ENCODE measurements at regions not wholly inside any gene's neighbourhood (a gene's known extent, or its start where the extent isn't known, plus 50 kb on each side); places are given as distances from the start of the nearest gene placed in this dataset.

DNA sequence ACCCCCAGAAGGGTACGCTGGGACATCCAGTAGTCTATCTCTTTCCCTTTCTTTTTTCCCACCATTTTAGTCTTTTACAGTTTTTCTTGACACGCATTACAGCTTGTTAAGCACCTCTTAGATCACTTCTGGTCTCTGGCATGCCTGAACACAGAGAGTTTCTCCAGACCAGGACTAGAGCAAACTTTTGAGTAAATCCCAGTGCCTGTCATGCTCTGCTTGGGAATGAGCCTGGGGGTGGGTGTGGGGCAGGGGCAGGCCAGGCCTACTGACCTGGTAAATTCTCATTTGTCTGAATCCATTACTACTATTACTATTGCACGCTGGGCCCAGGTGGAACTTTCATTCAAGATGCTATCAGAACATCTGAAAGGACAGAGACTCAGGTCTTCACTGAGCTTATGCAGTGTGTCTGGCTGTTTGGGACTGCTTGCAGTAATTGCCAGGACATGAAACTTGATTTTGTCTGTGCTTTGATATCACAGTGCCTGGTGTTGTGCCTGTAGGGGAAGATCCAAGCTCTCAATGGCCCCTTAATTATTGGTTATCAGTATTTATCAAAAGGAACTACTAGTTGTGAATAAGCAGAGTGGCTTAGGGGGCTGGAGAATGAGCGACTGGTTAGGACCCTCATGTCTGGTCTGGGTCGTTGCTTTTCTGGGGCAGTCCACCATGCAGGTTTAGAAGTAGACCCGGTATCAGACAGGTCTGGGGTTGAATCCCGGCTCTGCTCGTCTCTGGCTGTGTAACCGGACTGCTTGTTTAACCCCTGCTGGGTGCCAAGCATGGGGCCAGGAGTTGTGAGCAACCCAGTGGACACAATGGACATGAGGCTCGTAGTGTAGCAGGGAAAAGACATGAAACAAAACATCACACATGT, 196.1 kb upstream of the TLE3 start:
- Histone ChIP-seq H3K4me3 (no peak overlapping the region), H3K4me1 (peaks cover 4% of the 10 kb centered on the region), H3K27ac (no peak overlapping the region), H3K9me3 (no peaks in the 10 kb centered on the region), H3K36me3 (ENCODE audit: low read depth, missing control alignments) (no peaks in the 10 kb centered on the region), H3K27me3 (no peaks in the 10 kb centered on the region)
- DNase-seq: no peak
- WGBS, 2 donors: 93 to 96% methylated on average over 10 of the region's 10 CpGs
- intact Hi-C loops (cut with DNase I; ENCODE audit: low total_unique reads): no loop called here
- no peak for TF ChIP-seq POLR2A (IDR thresholded peaks at IDR 0.05)
- no peak for TF ChIP-seq CTCF (IDR thresholded peaks at IDR 0.05)

DNA sequence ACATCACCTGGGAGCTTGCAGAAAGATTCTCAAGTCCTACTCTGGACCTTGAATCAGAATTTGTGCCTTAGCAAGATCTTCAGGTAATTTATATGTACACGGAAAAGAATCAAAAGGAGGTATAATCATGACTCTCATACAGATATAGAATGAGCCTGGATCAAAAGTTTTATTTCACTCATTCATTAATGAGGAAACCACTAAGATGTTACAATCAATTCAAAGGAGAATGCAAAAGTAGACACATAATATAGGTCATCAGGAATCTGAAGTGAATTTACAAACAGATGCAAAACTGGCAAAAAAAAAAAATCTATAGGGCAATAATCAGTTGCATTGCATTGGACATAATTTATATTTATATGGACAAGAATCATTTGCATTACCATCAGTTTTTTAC, 195.4 kb upstream of the TLE3 start:
- intact Hi-C loops (cut with DNase I; ENCODE audit: low total_unique reads): no loop called here
- Histone ChIP-seq H3K36me3 (ENCODE audit: low read depth, missing control alignments) (no peaks in the 10 kb centered on the region), H3K4me3 (no peak overlapping the region), H3K4me1 (peaks cover 4% of the 10 kb centered on the region), H3K27me3 (no peaks in the 10 kb centered on the region), H3K9me3 (no peaks in the 10 kb centered on the region), H3K27ac (no peak overlapping the region)
- TF ChIP-seq POLR2A (IDR thresholded peaks at IDR 0.05): no peak
- TF ChIP-seq CTCF (IDR thresholded peaks at IDR 0.05): no peak
- 81 to 100% methylated on average over 1 of the region's 1 CpG for WGBS, 2 donors
- DNase-seq: no peak

DNA sequence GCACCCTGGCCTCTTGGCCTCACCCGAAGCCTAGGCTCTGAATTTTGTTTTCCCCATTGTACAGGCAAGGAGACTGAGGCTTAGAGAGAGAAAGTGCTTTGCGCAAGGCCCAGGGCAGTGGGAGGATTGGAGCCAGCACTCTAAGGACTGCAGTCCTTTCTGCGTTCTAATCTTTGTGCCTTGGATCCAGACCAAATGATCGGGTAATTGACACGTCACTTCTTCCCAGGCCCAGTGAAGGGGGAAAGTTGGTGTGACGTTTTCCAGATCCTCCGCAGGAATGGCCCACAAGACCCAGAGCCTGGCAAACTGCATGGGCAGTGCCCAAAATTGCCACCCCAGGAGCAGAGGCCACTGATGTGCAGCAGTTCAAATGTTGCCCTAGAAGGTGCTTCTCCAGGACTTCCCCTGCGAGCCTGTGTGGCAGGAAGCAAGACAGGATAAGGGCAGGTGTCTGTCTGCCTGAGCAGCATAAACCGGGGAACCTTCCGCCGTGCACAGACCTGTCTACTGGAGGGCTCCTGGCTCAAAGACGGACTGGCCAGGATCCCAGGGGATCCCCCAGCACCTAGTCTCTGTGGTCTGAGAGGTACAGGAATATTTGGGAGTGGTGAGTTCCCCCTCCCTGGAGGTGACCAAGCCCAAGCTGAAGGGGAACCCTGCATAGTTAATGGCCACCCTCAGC, 194.5 kb upstream of the TLE3 start:
- DNase-seq: no peak
- WGBS, 2 donors: 81 to 83% methylated on average over 9 to 12 of the region's 12 CpGs
- H3K9me3 ChIP-seq: no peaks in the 10 kb centered on the region
- peaks cover 4% of the 10 kb centered on the region for H3K4me1 ChIP-seq
- no peaks in the 10 kb centered on the region for H3K36me3 ChIP-seq (ENCODE audit: low read depth, missing control alignments)
- no peaks in the 10 kb centered on the region for H3K27me3 ChIP-seq
- H3K4me3 ChIP-seq: no peak overlapping the region
- no peak for TF ChIP-seq POLR2A (IDR thresholded peaks at IDR 0.05)
- intact Hi-C loops (cut with DNase I; ENCODE audit: low total_unique reads): no loop called here
- no peak overlapping the region for H3K27ac ChIP-seq

GRCh38 chr15:70291305-70292075, 193.8 kb upstream of the TLE3 start:
- intact Hi-C loops (cut with DNase I; ENCODE audit: low total_unique reads): no loop called here
- no peaks in the 10 kb centered on the region for H3K9me3 ChIP-seq
- no peaks in the 10 kb centered on the region for H3K27me3 ChIP-seq
- H3K27ac ChIP-seq: no peak overlapping the region
- H3K36me3 ChIP-seq (ENCODE audit: low read depth, missing control alignments): no peaks in the 10 kb centered on the region
- H3K4me1 ChIP-seq: peaks cover 4% of the 10 kb centered on the region
- TF ChIP-seq CTCF (IDR thresholded peaks at IDR 0.05): no peak
- TF ChIP-seq POLR2A (IDR thresholded peaks at IDR 0.05): no peak
- no peak overlapping the region for H3K4me3 ChIP-seq
- WGBS, 2 donors: 86 to 89% methylated on average over 10 of the region's 10 CpGs
- DNase-seq: no peak

DNA sequence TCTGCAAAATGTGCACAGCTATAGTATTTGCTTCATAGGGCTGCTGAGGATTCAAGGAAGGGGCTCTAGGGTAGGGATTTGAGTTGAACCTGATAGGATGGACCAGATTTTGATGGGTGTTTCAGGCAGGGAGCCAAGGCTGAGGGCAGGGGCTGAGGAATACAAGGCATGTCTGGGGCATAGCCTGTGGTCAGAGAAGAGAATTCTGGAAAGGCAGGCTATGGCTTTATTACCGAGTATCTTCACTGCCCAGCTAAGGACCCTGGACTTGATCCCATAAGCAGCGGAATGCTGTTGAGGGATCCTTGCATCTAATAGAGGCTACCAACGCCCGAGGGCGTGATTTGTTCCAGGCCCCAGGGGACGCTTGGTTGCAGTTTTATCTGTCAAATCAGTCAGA, 193.0 kb upstream of the TLE3 start:
- Histone ChIP-seq H3K36me3 (ENCODE audit: low read depth, missing control alignments) (no peaks in the 10 kb centered on the region), H3K27ac (no peak overlapping the region), H3K27me3 (no peaks in the 10 kb centered on the region), H3K4me3 (no peak overlapping the region), H3K9me3 (no peaks in the 10 kb centered on the region), H3K4me1 (peaks cover 4% of the 10 kb centered on the region)
- intact Hi-C loops (cut with DNase I; ENCODE audit: low total_unique reads): no loop called here
- 94 to 96% methylated on average over 6 of the region's 6 CpGs for WGBS, 2 donors
- TF ChIP-seq POLR2A (IDR thresholded peaks at IDR 0.05): no peak
- no peak for TF ChIP-seq CTCF (IDR thresholded peaks at IDR 0.05)
- DNase-seq: no peak
